Astrocyte of the cerebellum (primary cell): ENCODE measurements at regions not wholly inside any gene's neighbourhood (a gene's known extent, or its start where the extent isn't known, plus 50 kb on each side); places are given as distances from the start of the nearest gene placed in this dataset.
"Not testable (repeated sequence)": the region's sequence is repeated elsewhere in the genome, so short reads cannot be mapped to it uniquely, and the experiment has no call there.

Source experiments
- DNase-seq: peaks from one replicate; pipeline ENCODE4 v3.0.0-alpha.2; 2011; ENCODE audit warnings: low read depth
- H3K4me3 ChIP-seq: 2 replicates; pipeline ENCODE4 v1.5.1; 2011; ENCODE audit warnings: mild to moderate bottlenecking, low read depth, low read length, moderate library complexity
- CTCF ChIP-seq: IDR thresholded peaks from 2 replicates; pipeline ENCODE4 v1.5.1; 2012; ENCODE audit warnings: low read length, low read depth, moderate library complexity, mild to moderate bottlenecking; ENCODE audit errors: missing control alignments
- in situ Hi-C: cut with HindIII; loops from 2 replicates; pipeline ENCODE4 v1.10.0; 2017; ENCODE audit warnings: low sequenced_read_pairs

GRCh38 chr6:78781001-78781400 lies 86.3 kb upstream of the IRAK1BP1 start:
- in situ Hi-C loops, result no loop called here
- TF ChIP-seq CTCF, result no peak
- H3K4me3 ChIP-seq, result no peak overlapping the region
- no peak for DNase-seq

- DNase-seq, in situ Hi-C loops, H3K4me3 ChIP-seq: not testable (repeated sequence)
These were observed 84.0 kb upstream of the IRAK1BP1 start for GRCh38 chr6:78783366-78783765.

- H3K4me3 ChIP-seq, result no peak overlapping the region
- no peak for DNase-seq
- in situ Hi-C loops, result no loop called here
- TF ChIP-seq CTCF, result no peak
These were observed 70.1 kb upstream of the IRAK1BP1 start for GRCh38 chr6:78797270-78797669.

GRCh38 chr6:78799682-78800081 lies 67.7 kb upstream of the IRAK1BP1 start:
- DNase-seq, result no peak
- H3K4me3 ChIP-seq, result no peak overlapping the region
- TF ChIP-seq CTCF, result no peak
- in situ Hi-C loops, result no loop called here

GRCh38 chr6:78806792-78807191 lies 60.6 kb upstream of the IRAK1BP1 start:
- H3K4me3 ChIP-seq, in situ Hi-C loops, DNase-seq: not testable (repeated sequence)

- H3K4me3 ChIP-seq, DNase-seq, in situ Hi-C loops: not testable (repeated sequence)
These were observed 59.5 kb upstream of the IRAK1BP1 start for GRCh38 chr6:78807655-78808355.

- DNase-seq, result no peak
- in situ Hi-C loops, result no loop called here
- H3K4me3 ChIP-seq, result no peak overlapping the region
- TF ChIP-seq CTCF, result no peak
These were observed 58.9 kb upstream of the IRAK1BP1 start for GRCh38 chr6:78808356-78808891.

- no peak for TF ChIP-seq CTCF
- no peak overlapping the region for H3K4me3 ChIP-seq
- in situ Hi-C loops, result no loop called here
- DNase-seq, result no peak
These were observed 58.4 kb upstream of the IRAK1BP1 start for GRCh38 chr6:78808933-78809332.
